H9 (cell line): ENCODE measurements at regions not wholly inside any gene's neighbourhood (a gene's known extent, or its start where the extent isn't known, plus 50 kb on each side); places are given as distances from the start of the nearest gene placed in this dataset.

Source experiments
- DNase-seq: peaks from one replicate; pipeline ENCODE4 v3.0.0-alpha.2; 2017
- H2AFZ ChIP-seq: one replicate; pipeline ENCODE4 v1.6.1; 2013; ENCODE audit warnings: mild to moderate bottlenecking, low read length, control low read depth, moderate library complexity
- H2AK5ac ChIP-seq: 2 replicates; pipeline ENCODE4 v1.6.1; 2013; ENCODE audit warnings: low read length, control low read depth, mixed read lengths; ENCODE audit not compliant: insufficient read length
- H2BK120ac ChIP-seq: one replicate; pipeline ENCODE4 v1.6.1; 2013; ENCODE audit warnings: low read depth, mild to moderate bottlenecking, low read length, control low read depth, inconsistent platforms; ENCODE audit not compliant: poor library complexity, severe bottlenecking
- H2BK12ac ChIP-seq: 2 replicates; pipeline ENCODE4 v1.6.1; 2013; ENCODE audit warnings: low read length, control low read depth, mixed read lengths, low read depth; ENCODE audit not compliant: insufficient read length
- H2BK15ac ChIP-seq: 2 replicates; pipeline ENCODE4 v1.6.1; 2013; ENCODE audit warnings: low read depth, low read length, control low read depth
- H2BK20ac ChIP-seq: one replicate; pipeline ENCODE4 v1.6.1; 2013; ENCODE audit warnings: low read depth, mild to moderate bottlenecking, low read length, control low read depth, inconsistent platforms; ENCODE audit not compliant: poor library complexity, severe bottlenecking
- H2BK5ac ChIP-seq: 2 replicates; pipeline ENCODE4 v1.6.1; 2013; ENCODE audit warnings: low read length, control low read depth, mixed read lengths; ENCODE audit not compliant: insufficient read length
- H3K14ac ChIP-seq: 2 replicates; pipeline ENCODE4 v1.6.1; 2013; ENCODE audit warnings: low read length, control low read depth; ENCODE audit not compliant: insufficient read depth
- H3K18ac ChIP-seq: 2 replicates; pipeline ENCODE4 v1.6.1; 2013; ENCODE audit warnings: low read depth, mild to moderate bottlenecking, mixed read lengths, low read length, control low read depth; ENCODE audit not compliant: insufficient read length
- H3K23ac ChIP-seq: 2 replicates; pipeline ENCODE4 v1.6.1; 2013; ENCODE audit warnings: low read length, control low read depth, mixed read lengths, low read depth; ENCODE audit not compliant: insufficient read length
- H3K23me2 ChIP-seq: 2 replicates; pipeline ENCODE4 v1.6.1; 2013; ENCODE audit warnings: low read depth, mild to moderate bottlenecking, mixed read lengths, low read length, control low read depth; ENCODE audit not compliant: insufficient read length, poor library complexity, severe bottlenecking
- H3K27ac ChIP-seq: 2 replicates; pipeline ENCODE4 v1.5.1; 2013; ENCODE audit warnings: low read length, control low read depth, mixed read lengths, low read depth; ENCODE audit not compliant: insufficient read length
- H3K27me3 ChIP-seq: 2 replicates; pipeline ENCODE4 v1.6.1; 2013; ENCODE audit warnings: low read length, control low read depth, inconsistent platforms; ENCODE audit not compliant: insufficient read depth
- H3K4ac ChIP-seq: 2 replicates; pipeline ENCODE4 v1.6.1; 2013; ENCODE audit warnings: low read depth, mild to moderate bottlenecking, control low read depth, inconsistent platforms, low read length, moderate library complexity
- H3K4me1 ChIP-seq: 2 replicates; pipeline ENCODE4 v1.6.1; 2013; ENCODE audit warnings: low read length, control low read depth, inconsistent platforms; ENCODE audit not compliant: insufficient read depth
- H3K4me2 ChIP-seq: 2 replicates; pipeline ENCODE4 v1.6.1; 2013; ENCODE audit warnings: low read length, control low read depth, mixed read lengths; ENCODE audit not compliant: insufficient read length, insufficient read depth
- H3K56ac ChIP-seq: 2 replicates; pipeline ENCODE4 v1.6.1; 2013; ENCODE audit warnings: low read depth, mild to moderate bottlenecking, mixed read lengths, low read length, control low read depth; ENCODE audit not compliant: insufficient read length
- H3K79me1 ChIP-seq: 2 replicates; pipeline ENCODE4 v1.6.1; 2013; ENCODE audit warnings: low read depth, mild to moderate bottlenecking, moderate library complexity, low read length, control low read depth, inconsistent platforms; ENCODE audit not compliant: insufficient read depth, poor library complexity, severe bottlenecking
- H3K79me2 ChIP-seq: 2 replicates; pipeline ENCODE4 v1.6.1; 2013; ENCODE audit warnings: low read length, control low read depth, inconsistent platforms; ENCODE audit not compliant: insufficient read depth
- H3K9ac ChIP-seq: 2 replicates; pipeline ENCODE4 v1.6.1; 2013; ENCODE audit warnings: low read length, control low read depth, mixed read lengths; ENCODE audit not compliant: insufficient read length; ENCODE audit errors: extremely low read depth
- H3K9me3 ChIP-seq: one replicate; pipeline ENCODE4 v1.6.1; 2013; ENCODE audit warnings: low read depth, low read length, inconsistent platforms; ENCODE audit not compliant: control insufficient read depth
- H3T11ph ChIP-seq: one replicate; pipeline ENCODE4 v1.6.1; 2013; ENCODE audit warnings: mild to moderate bottlenecking, low read length, control low read depth, inconsistent platforms
- H4K20me1 ChIP-seq: one replicate; pipeline ENCODE4 v1.6.1; 2013; ENCODE audit not compliant: control insufficient read depth, insufficient read length, insufficient read depth
- H4K5ac ChIP-seq: 2 replicates; pipeline ENCODE4 v1.6.1; 2013; ENCODE audit warnings: low read depth, mild to moderate bottlenecking, mixed read lengths, low read length, control low read depth; ENCODE audit not compliant: insufficient read length
- H4K8ac ChIP-seq: replicated peaks from 2 replicates; pipeline ENCODE4 v1.6.1; 2013; ENCODE audit warnings: low read length, control low read depth, mixed read lengths, low read depth; ENCODE audit not compliant: insufficient read length
- H4K91ac ChIP-seq: 2 replicates; pipeline ENCODE4 v1.6.1; 2013; ENCODE audit warnings: low read depth, mild to moderate bottlenecking, moderate library complexity, mixed read lengths, low read length, control low read depth; ENCODE audit not compliant: insufficient read length
- H3K27ac Mint-ChIP-seq, 3 experiments: 2 replicates in 2 of 3; 3 replicates in 1 of 3; pipeline ENCODE4 v1.8.0; 2020 to 2021; ENCODE audit warnings: mixed read lengths in 3 of 3, mild to moderate bottlenecking in 1 of 3, moderate library complexity in 1 of 3
- H3K27me3 Mint-ChIP-seq: 2 replicates; pipeline ENCODE4 v1.8.0; 2021; ENCODE audit warnings: low read depth, mild to moderate bottlenecking, moderate library complexity, mixed read lengths
- H3K36me3 Mint-ChIP-seq, 3 experiments: 2 replicates in 2 of 3; 3 replicates in 1 of 3; pipeline ENCODE4 v1.8.0; 2020 to 2021; ENCODE audit warnings: low read depth in 3 of 3, mixed read lengths in 3 of 3; ENCODE audit not compliant: insufficient read depth in 1 of 3
- H3K4me1 Mint-ChIP-seq, 2 experiments: 2 replicates each; pipeline ENCODE4 v1.8.0; 2020; ENCODE audit warnings: mixed read lengths in 2 of 2
- H3K4me3 Mint-ChIP-seq, 2 experiments: 2 replicates in 1 of 2; 3 replicates in 1 of 2; pipeline ENCODE4 v1.8.0; 2020 to 2021; ENCODE audit warnings: mild to moderate bottlenecking in 2 of 2, mixed read lengths in 2 of 2, moderate library complexity in 1 of 2
- H3K9me3 Mint-ChIP-seq, 2 experiments: 2 replicates in 1 of 2; 3 replicates in 1 of 2; pipeline ENCODE4 v1.8.0; 2020; ENCODE audit warnings: mild to moderate bottlenecking in 2 of 2, mixed read lengths in 2 of 2, moderate library complexity in 1 of 2
- WGBS: extraction: QIAGEN DNeasy Blood & Tissue Kit; methylation state at CpG from one replicate; pipeline ENCODE4 v1.1.7; 2013; ENCODE audit warnings: missing lambda C conversion rate, low lambda C conversion rate, mixed read lengths; ENCODE audit not compliant: insufficient read length; ENCODE audit errors: extremely low coverage; 5-methylcytosine and 5-hydroxymethylcytosine counted together
- TF ChIP-seq, protein P1 (sequence below): fragments of 200-600 bp; sonication (generic); conservative IDR thresholded peaks from 3 replicates; pipeline ENCODE4 v1.8.0; 2021; ENCODE audit warnings: antibody characterized with exemption, mild to moderate bottlenecking

DNA sequence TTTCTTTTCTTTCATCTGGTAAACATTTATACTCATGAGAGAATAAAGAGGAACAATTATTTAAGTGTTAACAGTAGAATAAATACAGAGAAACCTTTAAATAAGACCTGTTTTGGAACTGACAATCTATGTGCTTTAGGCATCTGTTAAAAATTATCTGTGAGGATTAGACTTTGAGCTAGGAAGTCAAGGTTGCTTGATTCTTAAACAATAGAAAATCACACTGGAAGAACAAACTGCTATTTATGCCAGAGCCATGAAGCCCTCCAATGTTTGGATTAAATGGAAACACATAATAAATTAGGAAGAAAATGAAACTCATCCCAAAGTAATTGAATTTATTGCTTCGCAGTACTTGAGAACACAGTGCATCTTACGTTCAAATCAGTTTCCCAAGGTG, 207.2 kb upstream of the NPY2R start:
- H3K9ac ChIP-seq: no peak overlapping the region
- H2BK120ac ChIP-seq: no peak overlapping the region
- H3K4me3 Mint-ChIP-seq: no peak overlapping the region
- no peak for DNase-seq
- H4K20me1 ChIP-seq: no peaks in the 10 kb centered on the region
- H3K14ac ChIP-seq: no peak overlapping the region
- no peak overlapping the region for H2BK20ac ChIP-seq
- H3K36me3 Mint-ChIP-seq: peaks cover 0 to 1% (median 0%) of the 10 kb centered on the region in 3 experiments; a peak in 1 of 7 replicates
- no peak overlapping the region for H2BK15ac ChIP-seq
- H3K79me2 ChIP-seq: no peaks in the 10 kb centered on the region
- H3K4me1 Mint-ChIP-seq: no peaks in the 10 kb centered on the region
- no peaks in the 10 kb centered on the region for H3K9me3 ChIP-seq
- H2BK12ac ChIP-seq: no peak overlapping the region
- no peaks in the 10 kb centered on the region for H3K4me1 ChIP-seq
- no peak overlapping the region for H2AFZ ChIP-seq
- no peaks in the 10 kb centered on the region for H3K27me3 ChIP-seq
- no peak overlapping the region for H3K4ac ChIP-seq
- no peak overlapping the region for H3K23ac ChIP-seq
- H2AK5ac ChIP-seq: no peak overlapping the region
- no peaks in the 10 kb centered on the region; a peak in 2 of 5 replicates for H3K9me3 Mint-ChIP-seq
- no peak overlapping the region for H4K8ac ChIP-seq
- H3K27me3 Mint-ChIP-seq: no peaks in the 10 kb centered on the region
- TF ChIP-seq, protein P1, sequence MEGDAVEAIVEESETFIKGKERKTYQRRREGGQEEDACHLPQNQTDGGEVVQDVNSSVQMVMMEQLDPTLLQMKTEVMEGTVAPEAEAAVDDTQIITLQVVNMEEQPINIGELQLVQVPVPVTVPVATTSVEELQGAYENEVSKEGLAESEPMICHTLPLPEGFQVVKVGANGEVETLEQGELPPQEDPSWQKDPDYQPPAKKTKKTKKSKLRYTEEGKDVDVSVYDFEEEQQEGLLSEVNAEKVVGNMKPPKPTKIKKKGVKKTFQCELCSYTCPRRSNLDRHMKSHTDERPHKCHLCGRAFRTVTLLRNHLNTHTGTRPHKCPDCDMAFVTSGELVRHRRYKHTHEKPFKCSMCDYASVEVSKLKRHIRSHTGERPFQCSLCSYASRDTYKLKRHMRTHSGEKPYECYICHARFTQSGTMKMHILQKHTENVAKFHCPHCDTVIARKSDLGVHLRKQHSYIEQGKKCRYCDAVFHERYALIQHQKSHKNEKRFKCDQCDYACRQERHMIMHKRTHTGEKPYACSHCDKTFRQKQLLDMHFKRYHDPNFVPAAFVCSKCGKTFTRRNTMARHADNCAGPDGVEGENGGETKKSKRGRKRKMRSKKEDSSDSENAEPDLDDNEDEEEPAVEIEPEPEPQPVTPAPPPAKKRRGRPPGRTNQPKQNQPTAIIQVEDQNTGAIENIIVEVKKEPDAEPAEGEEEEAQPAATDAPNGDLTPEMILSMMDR: no peak
- H3T11ph ChIP-seq: no peak overlapping the region
- H3K79me1 ChIP-seq: no peaks in the 10 kb centered on the region
- no peak overlapping the region for H3K56ac ChIP-seq
- H3K4me2 ChIP-seq: no peak overlapping the region
- no peak overlapping the region for H2BK5ac ChIP-seq
- H4K5ac ChIP-seq: no peak overlapping the region
- H3K23me2 ChIP-seq: no peaks in the 10 kb centered on the region
- H3K27ac Mint-ChIP-seq: no peak overlapping the region
- H3K18ac ChIP-seq: no peak overlapping the region
- no peak overlapping the region for H4K91ac ChIP-seq
- H3K27ac ChIP-seq: no peak overlapping the region
- WGBS: no CpG with 5 or more reads among the region's 2 CpGs
